Spleen (tissue), 7 donors: ENCODE measurements at regions not wholly inside any gene's neighbourhood (a gene's known extent, or its start where the extent isn't known, plus 50 kb on each side); places are given as distances from the start of the nearest gene placed in this dataset.

ENCODE experiments used
- POLR2A ChIP-seq, 3 donors: fragments of 450-650 bp; IDR thresholded peaks; one replicate each; pipeline ENCODE4 v1.5.1; 2017; ENCODE audit warnings: antibody characterized with exemption in 3 of 3, mild to moderate bottlenecking in 1 of 3
- TF ChIP-seq, protein P1 (sequence below), 11 experiments: fragments of 200-600 bp in 7 of 11; fragments of 450-650 bp in 4 of 11; sonication (generic) in 4 of 11; IDR thresholded peaks in 8 of 11; conservative IDR thresholded peaks in 3 of 11; 1 replicate in 7 of 11; 2 replicates in 4 of 11; pipeline versions ENCODE4 v1.4.0 to v1.8.0; 2016 to 2021; ENCODE audit warnings: antibody characterized with exemption in 11 of 11, inconsistent platforms in 4 of 11, mild to moderate bottlenecking in 1 of 11
- donor health status: DM: no; HTN: no; CAD: no; lungs with moderate emphysema.
- donor health status: DM: no; HTN: no; CAD: no.
- donor health status: DM: no; HTN: no; CAD: no.

GRCh38 chr9:106478312-106478711 is 384.7 kb upstream of the ZNF462 start:
- TF ChIP-seq POLR2A (IDR thresholded peaks at IDR 0.05) = no peak
- TF ChIP-seq, protein P1, sequence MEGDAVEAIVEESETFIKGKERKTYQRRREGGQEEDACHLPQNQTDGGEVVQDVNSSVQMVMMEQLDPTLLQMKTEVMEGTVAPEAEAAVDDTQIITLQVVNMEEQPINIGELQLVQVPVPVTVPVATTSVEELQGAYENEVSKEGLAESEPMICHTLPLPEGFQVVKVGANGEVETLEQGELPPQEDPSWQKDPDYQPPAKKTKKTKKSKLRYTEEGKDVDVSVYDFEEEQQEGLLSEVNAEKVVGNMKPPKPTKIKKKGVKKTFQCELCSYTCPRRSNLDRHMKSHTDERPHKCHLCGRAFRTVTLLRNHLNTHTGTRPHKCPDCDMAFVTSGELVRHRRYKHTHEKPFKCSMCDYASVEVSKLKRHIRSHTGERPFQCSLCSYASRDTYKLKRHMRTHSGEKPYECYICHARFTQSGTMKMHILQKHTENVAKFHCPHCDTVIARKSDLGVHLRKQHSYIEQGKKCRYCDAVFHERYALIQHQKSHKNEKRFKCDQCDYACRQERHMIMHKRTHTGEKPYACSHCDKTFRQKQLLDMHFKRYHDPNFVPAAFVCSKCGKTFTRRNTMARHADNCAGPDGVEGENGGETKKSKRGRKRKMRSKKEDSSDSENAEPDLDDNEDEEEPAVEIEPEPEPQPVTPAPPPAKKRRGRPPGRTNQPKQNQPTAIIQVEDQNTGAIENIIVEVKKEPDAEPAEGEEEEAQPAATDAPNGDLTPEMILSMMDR (IDR thresholded peaks at IDR 0.05 in 8 of 11, conservative IDR thresholded peaks at IDR 0.05 in 3 of 11) = no peak
